ENCODE measurements at regions not wholly inside any gene's neighbourhood (a gene's known extent, or its start where the extent isn't known, plus 50 kb on each side); places are given as distances from the start of the nearest gene placed in this dataset.
"Not testable (repeated sequence)": the region's sequence is repeated elsewhere in the genome, so short reads cannot be mapped to it uniquely, and the experiment has no call there.

GRCh38 chr20:47427067-47427466, 70.6 kb upstream of the ZMYND8 start:
- no peaks in the 10 kb centered on the region for H3K27me3 ChIP-seq (ENCODE audit: control insufficient read depth, insufficient read depth, low read length)
- peaks cover 5% of the 10 kb centered on the region for H3K9me3 ChIP-seq (ENCODE audit: control insufficient read depth, insufficient read depth, low read length)
- no peak overlapping the region for H3K27ac ChIP-seq (ENCODE audit: low read depth, low read length)
- DNase-seq (ENCODE audit: low read depth in 4 of 6, low spot score in 6 of 6): no peak
- no peaks in the 10 kb centered on the region for H3K4me1 ChIP-seq (ENCODE audit: control insufficient read depth, insufficient read depth, low read length)
- no peaks in the 10 kb centered on the region for H3K36me3 ChIP-seq (ENCODE audit: control insufficient read depth, insufficient read depth, low read length)
- no peak overlapping the region for H3K4me3 ChIP-seq (ENCODE audit: low read depth, low read length)
- WGBS (ENCODE audit: insufficient coverage): no CpG with 5 or more reads among the region's 2 CpGs

- Histone ChIP-seq H3K4me3 (ENCODE audit: low read depth, low read length) (no peak overlapping the region), H3K9me3 (ENCODE audit: control insufficient read depth, insufficient read depth, low read length) (peaks cover 5% of the 10 kb centered on the region), H3K27me3 (ENCODE audit: control insufficient read depth, insufficient read depth, low read length) (no peaks in the 10 kb centered on the region), H3K36me3 (ENCODE audit: control insufficient read depth, insufficient read depth, low read length) (no peaks in the 10 kb centered on the region), H3K27ac (ENCODE audit: low read depth, low read length) (no peak overlapping the region), H3K4me1 (ENCODE audit: control insufficient read depth, insufficient read depth, low read length) (no peaks in the 10 kb centered on the region)
- DNase-seq (ENCODE audit: low read depth in 4 of 6, low spot score in 6 of 6): no peak
- WGBS (ENCODE audit: insufficient coverage): no CpG with 5 or more reads among the region's 4 CpGs
Observed at GRCh38 chr20:47427746-47428145, 71.2 kb upstream of the ZMYND8 start.

DNA sequence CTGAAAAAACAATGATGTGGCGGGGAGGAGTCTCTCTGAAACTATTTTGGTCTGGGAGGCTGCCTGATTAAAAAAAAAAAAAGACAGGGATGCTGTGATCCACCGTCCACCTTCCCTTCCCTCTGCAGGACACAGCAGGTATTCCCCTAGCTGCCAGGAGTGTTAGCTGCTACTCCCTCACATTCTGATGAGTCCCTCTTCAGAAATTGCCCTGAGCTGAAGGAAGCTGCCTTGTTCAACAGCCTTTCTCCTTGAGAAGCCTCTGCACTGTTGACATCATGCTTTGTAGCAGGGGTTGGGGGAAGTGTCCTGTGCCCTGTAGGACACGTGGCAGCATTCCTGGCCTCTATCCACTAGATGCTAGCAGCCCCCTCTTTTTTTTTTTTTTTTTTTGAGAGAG, 71.7 kb upstream of the ZMYND8 start:
- H3K27me3 ChIP-seq (ENCODE audit: control insufficient read depth, insufficient read depth, low read length): no peaks in the 10 kb centered on the region
- H3K27ac ChIP-seq (ENCODE audit: low read depth, low read length): no peak overlapping the region
- H3K36me3 ChIP-seq (ENCODE audit: control insufficient read depth, insufficient read depth, low read length): no peaks in the 10 kb centered on the region
- no peaks in the 10 kb centered on the region for H3K4me1 ChIP-seq (ENCODE audit: control insufficient read depth, insufficient read depth, low read length)
- WGBS (ENCODE audit: insufficient coverage): 100% methylated on average over 1 of the region's 3 CpGs
- peaks cover 5% of the 10 kb centered on the region for H3K9me3 ChIP-seq (ENCODE audit: control insufficient read depth, insufficient read depth, low read length)
- DNase-seq (ENCODE audit: low read depth in 4 of 6, low spot score in 6 of 6): no peak
- no peak overlapping the region for H3K4me3 ChIP-seq (ENCODE audit: low read depth, low read length)

- no peak overlapping the region for H3K4me3 ChIP-seq (ENCODE audit: low read depth, low read length)
- H3K36me3 ChIP-seq (ENCODE audit: control insufficient read depth, insufficient read depth, low read length): no peaks in the 10 kb centered on the region
- H3K27me3 ChIP-seq (ENCODE audit: control insufficient read depth, insufficient read depth, low read length): no peaks in the 10 kb centered on the region
- H3K27ac ChIP-seq (ENCODE audit: low read depth, low read length): no peak overlapping the region
- no peaks in the 10 kb centered on the region for H3K4me1 ChIP-seq (ENCODE audit: control insufficient read depth, insufficient read depth, low read length)
- no peak for DNase-seq (ENCODE audit: low read depth in 4 of 6, low spot score in 6 of 6)
- 96% methylated on average over 2 of the region's 4 CpGs for WGBS (ENCODE audit: insufficient coverage)
- peaks cover 5% of the 10 kb centered on the region for H3K9me3 ChIP-seq (ENCODE audit: control insufficient read depth, insufficient read depth, low read length)
Observed at GRCh38 chr20:47428851-47429336, 72.4 kb upstream of the ZMYND8 start.

DNA sequence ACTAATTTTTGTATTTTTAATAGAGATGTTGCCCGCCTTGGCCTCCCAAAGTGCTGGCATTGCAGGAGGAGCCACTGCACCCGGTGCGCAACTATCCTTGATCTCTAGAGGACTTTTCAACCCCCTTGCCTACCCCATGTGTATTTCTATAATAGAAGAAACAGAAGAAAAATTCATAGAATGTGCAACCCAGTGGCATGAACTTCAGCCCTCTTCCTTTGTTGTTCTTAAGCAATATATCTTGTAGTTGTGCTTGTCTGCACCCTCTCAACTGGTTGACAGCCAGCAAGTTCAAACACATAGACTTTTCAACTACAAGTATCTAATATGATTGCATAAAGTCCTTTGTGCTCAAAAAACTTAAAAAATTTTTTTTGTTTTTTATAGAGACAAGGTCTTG, 72.3 kb upstream of the NCOA3 start:
- Histone ChIP-seq H3K9me3 (ENCODE audit: control insufficient read depth, insufficient read depth, low read length) (peaks cover 5% of the 10 kb centered on the region), H3K4me3 (ENCODE audit: low read depth, low read length) (no peak overlapping the region), H3K27me3 (ENCODE audit: control insufficient read depth, insufficient read depth, low read length) (no peaks in the 10 kb centered on the region), H3K4me1 (ENCODE audit: control insufficient read depth, insufficient read depth, low read length) (no peaks in the 10 kb centered on the region), H3K27ac (ENCODE audit: low read depth, low read length) (no peak overlapping the region), H3K36me3 (ENCODE audit: control insufficient read depth, insufficient read depth, low read length) (no peaks in the 10 kb centered on the region)
- DNase-seq (ENCODE audit: low read depth in 4 of 6, low spot score in 6 of 6): no peak
- WGBS (ENCODE audit: insufficient coverage): no CpG with 5 or more reads among the region's 3 CpGs

GRCh38 chr20:47430862-47431588, 70.7 kb upstream of the NCOA3 start:
- DNase-seq (ENCODE audit: low read depth in 4 of 6, low spot score in 6 of 6): no peak
- no peaks in the 10 kb centered on the region for H3K27me3 ChIP-seq (ENCODE audit: control insufficient read depth, insufficient read depth, low read length)
- peaks cover 5% of the 10 kb centered on the region for H3K9me3 ChIP-seq (ENCODE audit: control insufficient read depth, insufficient read depth, low read length)
- H3K27ac ChIP-seq (ENCODE audit: low read depth, low read length): no peak overlapping the region
- WGBS (ENCODE audit: insufficient coverage): 80% methylated on average over 1 of the region's 5 CpGs
- no peaks in the 10 kb centered on the region for H3K4me1 ChIP-seq (ENCODE audit: control insufficient read depth, insufficient read depth, low read length)
- no peaks in the 10 kb centered on the region for H3K36me3 ChIP-seq (ENCODE audit: control insufficient read depth, insufficient read depth, low read length)
- H3K4me3 ChIP-seq (ENCODE audit: low read depth, low read length): no peak overlapping the region

- no peak for DNase-seq (ENCODE audit: low read depth in 4 of 6, low spot score in 6 of 6)
- no peaks in the 10 kb centered on the region for H3K36me3 ChIP-seq (ENCODE audit: control insufficient read depth, insufficient read depth, low read length)
- no peaks in the 10 kb centered on the region for H3K27me3 ChIP-seq (ENCODE audit: control insufficient read depth, insufficient read depth, low read length)
- no peaks in the 10 kb centered on the region for H3K4me1 ChIP-seq (ENCODE audit: control insufficient read depth, insufficient read depth, low read length)
- no peak overlapping the region for H3K27ac ChIP-seq (ENCODE audit: low read depth, low read length)
- H3K9me3 ChIP-seq (ENCODE audit: control insufficient read depth, insufficient read depth, low read length): no peaks in the 10 kb centered on the region
- 69% methylated on average over 1 of the region's 3 CpGs for WGBS (ENCODE audit: insufficient coverage)
- no peak overlapping the region for H3K4me3 ChIP-seq (ENCODE audit: low read depth, low read length)
Observed at GRCh38 chr20:47432834-47433210, 68.9 kb upstream of the NCOA3 start.

DNA sequence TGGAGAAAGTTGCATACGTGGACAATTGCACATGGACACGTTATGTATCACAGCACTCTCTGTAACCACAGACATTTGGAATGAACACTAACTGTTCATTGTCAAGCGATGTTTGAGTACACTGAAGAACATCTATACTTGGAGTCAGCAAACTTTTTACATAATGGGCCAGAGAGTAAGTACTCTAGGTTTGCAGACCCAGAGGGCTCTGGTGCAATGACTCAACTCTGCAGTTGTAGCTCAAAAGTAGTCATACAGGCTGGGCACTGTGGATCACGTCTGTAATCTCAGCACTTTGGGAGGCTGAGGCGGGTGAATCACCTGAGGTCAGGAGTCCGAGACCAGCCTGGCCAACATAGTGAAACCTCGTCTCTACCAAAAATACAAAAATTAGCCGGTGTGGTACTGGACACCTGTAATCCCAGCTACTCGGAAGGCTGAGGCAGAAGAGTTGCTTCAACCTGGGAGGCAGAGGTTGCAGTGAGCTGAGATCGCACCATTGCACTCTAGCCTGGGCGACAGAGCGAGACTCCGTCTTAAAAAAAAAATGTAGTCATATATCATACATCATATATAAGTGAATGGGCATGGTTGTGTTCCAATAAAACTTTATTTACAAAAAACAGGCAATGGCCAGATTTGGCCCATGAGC, 67.4 kb upstream of the NCOA3 start:
- not testable (repeated sequence) for H3K36me3 ChIP-seq (ENCODE audit: control insufficient read depth, insufficient read depth, low read length); H3K4me1 ChIP-seq (ENCODE audit: control insufficient read depth, insufficient read depth, low read length); DNase-seq (ENCODE audit: low read depth in 4 of 6, low spot score in 6 of 6); H3K9me3 ChIP-seq (ENCODE audit: control insufficient read depth, insufficient read depth, low read length); H3K27me3 ChIP-seq (ENCODE audit: control insufficient read depth, insufficient read depth, low read length); H3K4me3 ChIP-seq (ENCODE audit: low read depth, low read length); H3K27ac ChIP-seq (ENCODE audit: low read depth, low read length)
- WGBS (ENCODE audit: insufficient coverage): 98% methylated on average over 6 of the region's 13 CpGs

DNA sequence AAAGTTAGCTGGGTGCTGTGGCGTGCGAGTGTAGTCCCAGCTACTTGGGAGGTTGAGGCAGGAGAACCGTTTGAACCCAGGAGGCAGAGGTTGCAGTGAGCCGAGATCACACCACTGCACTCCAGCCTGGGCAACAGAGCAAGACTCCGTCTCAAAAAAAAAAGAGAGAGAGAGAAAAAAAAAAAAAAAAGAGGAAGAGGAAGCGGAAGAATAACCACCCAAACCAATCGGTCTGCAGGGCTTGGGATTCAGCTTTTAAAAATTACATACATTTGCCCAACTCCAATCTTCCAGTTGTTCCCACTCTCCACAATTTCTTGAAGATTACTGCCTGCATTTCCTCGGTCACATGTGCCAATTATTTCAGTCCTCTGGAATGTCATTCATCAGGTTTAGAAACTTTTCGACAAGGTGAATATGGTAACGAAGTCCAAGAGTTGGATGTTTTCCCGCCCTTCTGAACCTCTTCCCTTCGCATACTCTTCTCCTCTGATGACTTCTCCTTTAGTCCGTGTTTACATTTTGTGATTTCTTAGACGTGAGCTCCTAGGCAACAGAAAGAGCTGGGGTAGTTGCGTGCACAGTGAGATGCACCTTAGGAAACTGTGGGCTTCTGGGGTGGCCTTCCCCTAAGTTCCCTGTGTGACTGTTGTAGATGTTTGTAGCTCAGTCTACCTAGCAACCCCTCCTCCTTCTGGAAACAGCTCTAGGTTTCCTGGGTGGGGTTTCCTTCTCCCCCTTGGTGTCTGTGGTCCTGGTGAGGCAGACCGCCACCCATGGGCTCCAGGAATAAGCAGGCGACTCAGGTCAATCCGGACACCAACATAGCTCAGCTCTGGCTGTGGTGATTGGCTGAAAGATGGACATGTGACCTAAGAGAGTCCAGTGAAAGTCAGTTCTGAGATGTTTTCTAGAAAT, 63.0 kb upstream of the NCOA3 start:
- H3K36me3 ChIP-seq (ENCODE audit: control insufficient read depth, insufficient read depth, low read length): no peaks in the 10 kb centered on the region
- no peaks in the 10 kb centered on the region for H3K4me1 ChIP-seq (ENCODE audit: control insufficient read depth, insufficient read depth, low read length)
- WGBS (ENCODE audit: insufficient coverage): 82% methylated on average over 12 of the region's 18 CpGs
- H3K4me3 ChIP-seq (ENCODE audit: low read depth, low read length): no peak overlapping the region
- no peaks in the 10 kb centered on the region for H3K9me3 ChIP-seq (ENCODE audit: control insufficient read depth, insufficient read depth, low read length)
- H3K27me3 ChIP-seq (ENCODE audit: control insufficient read depth, insufficient read depth, low read length): no peaks in the 10 kb centered on the region
- no peak overlapping the region for H3K27ac ChIP-seq (ENCODE audit: low read depth, low read length)
- DNase-seq (ENCODE audit: low read depth in 4 of 6, low spot score in 6 of 6): no peak
